ENCODE measurements at regions not wholly inside any gene's neighbourhood (a gene's known extent, or its start where the extent isn't known, plus 50 kb on each side); places are given as distances from the start of the nearest gene placed in this dataset.
"Not testable (repeated sequence)": the region's sequence is repeated elsewhere in the genome, so short reads cannot be mapped to it uniquely, and the experiment has no call there.

- not testable (repeated sequence) for DNase-seq (ENCODE audit: low spot score)
Observed at GRCh38 chr2:111401270-111402140, 280.8 kb downstream of the BCL2L11 start.

- DNase-seq (ENCODE audit: low spot score), result not testable (repeated sequence)
Observed at GRCh38 chr2:111402450-111402849, 281.7 kb downstream of the BCL2L11 start.

- DNase-seq (ENCODE audit: low spot score), result not testable (repeated sequence)
Observed at GRCh38 chr2:111403287-111403686, 282.6 kb downstream of the BCL2L11 start.

- not testable (repeated sequence) for DNase-seq (ENCODE audit: low spot score)
Observed at GRCh38 chr2:111406616-111407015, 285.9 kb downstream of the BCL2L11 start.

GRCh38 chr2:111407632-111408194, 287.0 kb downstream of the BCL2L11 start:
- not testable (repeated sequence) for DNase-seq (ENCODE audit: low spot score)

- DNase-seq (ENCODE audit: low spot score), result not testable (repeated sequence)
Observed at GRCh38 chr2:111410868-111411406, 290.2 kb downstream of the BCL2L11 start.

GRCh38 chr2:111411867-111412681, 291.4 kb downstream of the BCL2L11 start:
- not testable (repeated sequence) for DNase-seq (ENCODE audit: low spot score)

- not testable (repeated sequence) for DNase-seq (ENCODE audit: low spot score)
Observed at GRCh38 chr2:111412841-111413650, 292.3 kb downstream of the BCL2L11 start.

- DNase-seq (ENCODE audit: low spot score), result not testable (repeated sequence)
Observed at GRCh38 chr2:111413950-111414349, 293.2 kb downstream of the BCL2L11 start.

- DNase-seq (ENCODE audit: low spot score), result not testable (repeated sequence)
Observed at GRCh38 chr2:111415765-111416743, 295.3 kb downstream of the BCL2L11 start.

- not testable (repeated sequence) for DNase-seq (ENCODE audit: low spot score)
Observed at GRCh38 chr2:111417026-111417425, 296.3 kb downstream of the BCL2L11 start.

- not testable (repeated sequence) for DNase-seq (ENCODE audit: low spot score)
Observed at GRCh38 chr2:111418091-111418875, 297.6 kb downstream of the BCL2L11 start.

- not testable (repeated sequence) for DNase-seq (ENCODE audit: low spot score)
Observed at GRCh38 chr2:111420074-111420473, 299.4 kb downstream of the BCL2L11 start.

- DNase-seq (ENCODE audit: low spot score), result not testable (repeated sequence)
Observed at GRCh38 chr2:111420835-111421234, 300.1 kb downstream of the BCL2L11 start.

- DNase-seq (ENCODE audit: low spot score), result not testable (repeated sequence)
Observed at GRCh38 chr2:111421949-111422348, 301.2 kb downstream of the BCL2L11 start.

GRCh38 chr2:111422562-111422961, 301.8 kb downstream of the BCL2L11 start:
- not testable (repeated sequence) for DNase-seq (ENCODE audit: low spot score)

- not testable (repeated sequence) for DNase-seq (ENCODE audit: low spot score)
Observed at GRCh38 chr2:111423184-111423583, 302.5 kb downstream of the BCL2L11 start.

GRCh38 chr2:111424176-111424575, 303.5 kb downstream of the BCL2L11 start:
- DNase-seq (ENCODE audit: low spot score), result not testable (repeated sequence)

- DNase-seq (ENCODE audit: low spot score), result not testable (repeated sequence)
Observed at GRCh38 chr2:111424851-111425309, 304.2 kb downstream of the BCL2L11 start.
